ENCODE measurements at regions not wholly inside any gene's neighbourhood (a gene's known extent, or its start where the extent isn't known, plus 50 kb on each side); places are given as distances from the start of the nearest gene placed in this dataset.

- Histone ChIP-seq H3K79me1 (ENCODE audit: low read length) (no peaks in the 10 kb centered on the region), H2BK5ac (ENCODE audit: low read length) (no peak overlapping the region), H3K36me3 (ENCODE audit: control insufficient read depth, insufficient read depth, low read length) (no peaks in the 10 kb centered on the region), H3K23ac (ENCODE audit: low read length) (no peak overlapping the region), H3K27ac (ENCODE audit: low read depth, low read length) (no peak overlapping the region), H3K18ac (ENCODE audit: low read length) (no peak overlapping the region), H2AK5ac (ENCODE audit: low read length) (no peak overlapping the region), H3K9ac (ENCODE audit: low read length) (no peak overlapping the region), H3K4me1 (ENCODE audit: control insufficient read depth, low read depth, low read length) (peaks cover 6% of the 10 kb centered on the region), H3K27me3 (ENCODE audit: insufficient read depth, low read length, poor library complexity) (no peaks in the 10 kb centered on the region), H3K4ac (ENCODE audit: low read depth, low read length) (no peak overlapping the region), H2BK15ac (replicated peaks; ENCODE audit: low read depth) (no peak overlapping the region), H4K5ac (ENCODE audit: low read length) (no peak overlapping the region), H3K4me2 (ENCODE audit: low read length) (no peak overlapping the region), H2BK120ac (ENCODE audit: low read depth, low read length) (no peak overlapping the region), H3K79me2 (ENCODE audit: control insufficient read depth, insufficient read depth, low read length) (no peaks in the 10 kb centered on the region), H4K8ac (ENCODE audit: low read depth, low read length) (no peak overlapping the region), H3K4me3 (ENCODE audit: low read length) (no peak overlapping the region), H3K56ac (ENCODE audit: low read length) (no peak overlapping the region)
- DNase-seq = peak; percentile 43
- WGBS (ENCODE audit: extremely low coverage, insufficient coverage, low lambda C conversion rate) = no CpG with 5 or more reads among the region's 3 CpGs
Observed at GRCh38 chr3:71956716-71957115, 171.8 kb upstream of the PROK2 start.

GRCh38 chr3:71956069-71956340, 171.1 kb upstream of the PROK2 start:
- no peak overlapping the region for H2BK120ac ChIP-seq (ENCODE audit: low read depth, low read length)

GRCh38 chr3:71955240-71956068, 170.5 kb upstream of the PROK2 start:
- Histone ChIP-seq H4K5ac (ENCODE audit: low read length) (no peak overlapping the region), H3K18ac (ENCODE audit: low read length) (peak overlapping the region; percentile 29)
- WGBS (ENCODE audit: extremely low coverage, insufficient coverage, low lambda C conversion rate) = no CpG with 5 or more reads among the region's 12 CpGs

More at GRCh38 chr3:71956069-71956340, 171.1 kb upstream of the PROK2 start:
- no peak overlapping the region for H2BK15ac ChIP-seq (replicated peaks; ENCODE audit: low read depth)
- H2AK5ac ChIP-seq (ENCODE audit: low read length) = no peak overlapping the region
- no peaks in the 10 kb centered on the region for H3K27me3 ChIP-seq (ENCODE audit: insufficient read depth, low read length, poor library complexity)
- H3K56ac ChIP-seq (ENCODE audit: low read length) = peak overlapping the region; percentile 40
- no peak overlapping the region for H3K18ac ChIP-seq (ENCODE audit: low read length)
- no peak overlapping the region for H4K8ac ChIP-seq (ENCODE audit: low read depth, low read length)
- H3K4me2 ChIP-seq (ENCODE audit: low read length) = no peak overlapping the region
- peak; percentile 23 for DNase-seq
- WGBS (ENCODE audit: extremely low coverage, insufficient coverage, low lambda C conversion rate) = no CpG with 5 or more reads among the region's 2 CpGs
- H2BK5ac ChIP-seq (ENCODE audit: low read length) = no peak overlapping the region
- no peaks in the 10 kb centered on the region for H3K36me3 ChIP-seq (ENCODE audit: control insufficient read depth, insufficient read depth, low read length)
- peaks cover 6% of the 10 kb centered on the region for H3K4me1 ChIP-seq (ENCODE audit: control insufficient read depth, low read depth, low read length)
- no peak overlapping the region for H3K4me3 ChIP-seq (ENCODE audit: low read length)
- no peak overlapping the region for H3K27ac ChIP-seq (ENCODE audit: low read depth, low read length)
- H3K79me1 ChIP-seq (ENCODE audit: low read length) = no peaks in the 10 kb centered on the region
- no peak overlapping the region for H4K5ac ChIP-seq (ENCODE audit: low read length)
- no peaks in the 10 kb centered on the region for H3K79me2 ChIP-seq (ENCODE audit: control insufficient read depth, insufficient read depth, low read length)
- H3K4ac ChIP-seq (ENCODE audit: low read depth, low read length) = no peak overlapping the region
- no peak overlapping the region for H3K9ac ChIP-seq (ENCODE audit: low read length)
- H3K23ac ChIP-seq (ENCODE audit: low read length) = no peak overlapping the region

GRCh38 chr3:71951842-71952241, 166.9 kb upstream of the PROK2 start:
- Histone ChIP-seq H3K4me3 (ENCODE audit: low read length) (no peak overlapping the region), H3K27me3 (ENCODE audit: insufficient read depth, low read length, poor library complexity) (no peaks in the 10 kb centered on the region), H3K79me1 (ENCODE audit: low read length) (no peaks in the 10 kb centered on the region), H2BK15ac (replicated peaks; ENCODE audit: low read depth) (no peak overlapping the region), H3K18ac (ENCODE audit: low read length) (no peak overlapping the region), H3K4ac (ENCODE audit: low read depth, low read length) (no peak overlapping the region), H3K79me2 (ENCODE audit: control insufficient read depth, insufficient read depth, low read length) (no peaks in the 10 kb centered on the region), H3K9ac (ENCODE audit: low read length) (no peak overlapping the region), H4K8ac (ENCODE audit: low read depth, low read length) (no peak overlapping the region), H3K23ac (ENCODE audit: low read length) (no peak overlapping the region), H4K5ac (ENCODE audit: low read length) (no peak overlapping the region), H2BK120ac (ENCODE audit: low read depth, low read length) (no peak overlapping the region), H3K56ac (ENCODE audit: low read length) (no peak overlapping the region), H3K27ac (ENCODE audit: low read depth, low read length) (no peak overlapping the region), H3K4me2 (ENCODE audit: low read length) (no peak overlapping the region), H3K4me1 (ENCODE audit: control insufficient read depth, low read depth, low read length) (peaks cover 2% of the 10 kb centered on the region), H3K36me3 (ENCODE audit: control insufficient read depth, insufficient read depth, low read length) (no peaks in the 10 kb centered on the region), H2AK5ac (ENCODE audit: low read length) (no peak overlapping the region), H2BK5ac (ENCODE audit: low read length) (no peak overlapping the region)
- no peak for DNase-seq
- no CpG with 5 or more reads among the region's 4 CpGs for WGBS (ENCODE audit: extremely low coverage, insufficient coverage, low lambda C conversion rate)

More at GRCh38 chr3:71955240-71956068, 170.5 kb upstream of the PROK2 start:
- H3K9ac ChIP-seq (ENCODE audit: low read length) = peak overlapping the region; percentile 15
- H3K56ac ChIP-seq (ENCODE audit: low read length) = peak overlapping the region; percentile 67
- peaks cover 6% of the 10 kb centered on the region for H3K4me1 ChIP-seq (ENCODE audit: control insufficient read depth, low read depth, low read length)
- no peak overlapping the region for H2AK5ac ChIP-seq (ENCODE audit: low read length)
- no peak overlapping the region for H3K4ac ChIP-seq (ENCODE audit: low read depth, low read length)
- no peaks in the 10 kb centered on the region for H3K36me3 ChIP-seq (ENCODE audit: control insufficient read depth, insufficient read depth, low read length)
- H2BK5ac ChIP-seq (ENCODE audit: low read length) = no peak overlapping the region
- H3K4me2 ChIP-seq (ENCODE audit: low read length) = no peak overlapping the region
- no peak overlapping the region for H3K27ac ChIP-seq (ENCODE audit: low read depth, low read length)
- no peak overlapping the region for H3K23ac ChIP-seq (ENCODE audit: low read length)
- peak; percentile 83 for DNase-seq
- no peak overlapping the region for H4K8ac ChIP-seq (ENCODE audit: low read depth, low read length)
- H3K4me3 ChIP-seq (ENCODE audit: low read length) = no peak overlapping the region
- H3K79me1 ChIP-seq (ENCODE audit: low read length) = no peaks in the 10 kb centered on the region
- no peak overlapping the region for H2BK15ac ChIP-seq (replicated peaks; ENCODE audit: low read depth)
- no peak overlapping the region for H2BK120ac ChIP-seq (ENCODE audit: low read depth, low read length)
- H3K27me3 ChIP-seq (ENCODE audit: insufficient read depth, low read length, poor library complexity) = no peaks in the 10 kb centered on the region
- no peaks in the 10 kb centered on the region for H3K79me2 ChIP-seq (ENCODE audit: control insufficient read depth, insufficient read depth, low read length)

- DNase-seq = no peak
- no CpG with 5 or more reads among the region's 4 CpGs for WGBS (ENCODE audit: extremely low coverage, insufficient coverage, low lambda C conversion rate)
Observed at GRCh38 chr3:71951361-71951760, 166.4 kb upstream of the PROK2 start.

GRCh38 chr3:71949442-71949841, 164.5 kb upstream of the PROK2 start:
- H2BK5ac ChIP-seq (ENCODE audit: low read length) = no peak overlapping the region
- H3K4me1 ChIP-seq (ENCODE audit: control insufficient read depth, low read depth, low read length) = no peaks in the 10 kb centered on the region
- no CpG with 5 or more reads among the region's 4 CpGs for WGBS (ENCODE audit: extremely low coverage, insufficient coverage, low lambda C conversion rate)
- no peak overlapping the region for H3K23ac ChIP-seq (ENCODE audit: low read length)
- no peak overlapping the region for H3K4me3 ChIP-seq (ENCODE audit: low read length)
- no peaks in the 10 kb centered on the region for H3K79me1 ChIP-seq (ENCODE audit: low read length)
- no peak overlapping the region for H3K56ac ChIP-seq (ENCODE audit: low read length)
- H2AK5ac ChIP-seq (ENCODE audit: low read length) = no peak overlapping the region
- no peaks in the 10 kb centered on the region for H3K36me3 ChIP-seq (ENCODE audit: control insufficient read depth, insufficient read depth, low read length)
- H2BK120ac ChIP-seq (ENCODE audit: low read depth, low read length) = no peak overlapping the region
- no peak overlapping the region for H3K9ac ChIP-seq (ENCODE audit: low read length)
- H3K4me2 ChIP-seq (ENCODE audit: low read length) = no peak overlapping the region
- H2BK15ac ChIP-seq (replicated peaks; ENCODE audit: low read depth) = no peak overlapping the region
- no peak overlapping the region for H3K4ac ChIP-seq (ENCODE audit: low read depth, low read length)
- no peak overlapping the region for H4K5ac ChIP-seq (ENCODE audit: low read length)
- H3K27ac ChIP-seq (ENCODE audit: low read depth, low read length) = no peak overlapping the region
- no peaks in the 10 kb centered on the region for H3K79me2 ChIP-seq (ENCODE audit: control insufficient read depth, insufficient read depth, low read length)
- H3K18ac ChIP-seq (ENCODE audit: low read length) = no peak overlapping the region
- DNase-seq = no peak
- H3K27me3 ChIP-seq (ENCODE audit: insufficient read depth, low read length, poor library complexity) = no peaks in the 10 kb centered on the region
- no peak overlapping the region for H4K8ac ChIP-seq (ENCODE audit: low read depth, low read length)

More at GRCh38 chr3:71951361-71951760, 166.4 kb upstream of the PROK2 start:
- Histone ChIP-seq H2BK5ac (ENCODE audit: low read length) (no peak overlapping the region), H4K5ac (ENCODE audit: low read length) (no peak overlapping the region), H3K4ac (ENCODE audit: low read depth, low read length) (no peak overlapping the region), H3K4me2 (ENCODE audit: low read length) (no peak overlapping the region), H3K79me1 (ENCODE audit: low read length) (no peaks in the 10 kb centered on the region), H4K8ac (ENCODE audit: low read depth, low read length) (no peak overlapping the region), H2BK15ac (replicated peaks; ENCODE audit: low read depth) (no peak overlapping the region), H3K79me2 (ENCODE audit: control insufficient read depth, insufficient read depth, low read length) (no peaks in the 10 kb centered on the region), H2BK120ac (ENCODE audit: low read depth, low read length) (no peak overlapping the region), H3K9ac (ENCODE audit: low read length) (no peak overlapping the region), H3K23ac (ENCODE audit: low read length) (no peak overlapping the region), H3K4me3 (ENCODE audit: low read length) (no peak overlapping the region), H3K27me3 (ENCODE audit: insufficient read depth, low read length, poor library complexity) (no peaks in the 10 kb centered on the region), H3K4me1 (ENCODE audit: control insufficient read depth, low read depth, low read length) (peaks cover 2% of the 10 kb centered on the region), H3K36me3 (ENCODE audit: control insufficient read depth, insufficient read depth, low read length) (no peaks in the 10 kb centered on the region), H3K18ac (ENCODE audit: low read length) (no peak overlapping the region), H3K27ac (ENCODE audit: low read depth, low read length) (no peak overlapping the region), H2AK5ac (ENCODE audit: low read length) (no peak overlapping the region), H3K56ac (ENCODE audit: low read length) (no peak overlapping the region)

All from mesendoderm (in vitro differentiated cells).